Activated T-cell treated with anti-CD3 and anti-CD28 coated beads, Interleukin-2, amount 50 U/mL, for 48 hours (primary cell): ENCODE measurements at regions not wholly inside any gene's neighbourhood (a gene's known extent, or its start where the extent isn't known, plus 50 kb on each side); places are given as distances from the start of the nearest gene placed in this dataset.
"Not testable (repeated sequence)": the region's sequence is repeated elsewhere in the genome, so short reads cannot be mapped to it uniquely, and the experiment has no call there.

Source experiments
- DNase-seq, 2 experiments: peaks; one replicate each; pipeline ENCODE4 v3.0.0-alpha.2; 2020

DNA sequence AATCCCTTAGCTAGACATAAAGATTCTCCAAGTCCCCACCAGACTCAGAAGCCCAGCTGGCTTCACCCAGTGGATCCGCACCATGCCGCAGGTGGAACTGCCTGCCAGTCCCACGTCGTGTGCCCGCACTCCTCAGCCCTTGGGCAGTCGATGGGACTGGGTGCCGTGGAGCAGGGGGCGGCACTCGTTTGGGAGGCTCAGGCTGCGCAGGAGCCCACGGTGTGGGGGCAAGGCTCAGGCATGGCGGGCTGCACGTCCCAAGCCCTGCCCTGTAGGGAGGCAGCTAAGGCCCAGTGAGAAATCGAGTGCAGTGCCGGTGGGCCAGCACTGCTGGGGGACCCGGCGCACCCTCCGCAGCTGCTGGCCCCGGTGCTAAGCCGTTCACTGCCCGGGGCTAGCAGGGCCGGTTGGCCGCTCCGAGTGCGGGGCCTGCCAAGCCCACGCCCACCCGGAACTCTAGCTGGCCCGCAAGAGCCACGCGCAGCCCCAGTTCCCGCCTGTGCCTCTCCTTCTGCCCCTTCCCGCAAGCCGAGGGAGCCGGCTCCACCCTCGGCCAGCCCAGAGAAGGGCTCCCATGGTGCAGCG is 95.9 kb upstream of the DTNBP1 start:
- DNase-seq, result no peak

DNA sequence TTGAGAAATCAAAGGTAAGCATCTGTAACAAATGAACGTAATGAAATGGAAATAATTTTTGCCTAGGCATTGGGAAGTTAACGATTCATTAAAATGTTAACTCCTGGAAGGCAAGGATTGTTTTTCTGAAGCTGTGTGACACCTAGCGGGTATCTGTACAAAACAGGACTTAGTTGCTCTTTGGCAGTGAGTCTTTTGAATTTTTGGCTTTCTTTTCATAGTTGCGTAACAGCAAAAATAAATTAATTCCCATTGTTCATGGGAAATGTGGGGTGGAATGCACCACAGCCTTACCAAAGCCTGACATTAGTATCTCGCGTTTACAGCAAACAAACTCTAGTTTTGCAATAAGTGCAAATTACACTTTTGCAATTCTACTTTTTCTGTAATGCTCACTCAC is 92.7 kb upstream of the DTNBP1 start:
- DNase-seq, result no peak

DNA sequence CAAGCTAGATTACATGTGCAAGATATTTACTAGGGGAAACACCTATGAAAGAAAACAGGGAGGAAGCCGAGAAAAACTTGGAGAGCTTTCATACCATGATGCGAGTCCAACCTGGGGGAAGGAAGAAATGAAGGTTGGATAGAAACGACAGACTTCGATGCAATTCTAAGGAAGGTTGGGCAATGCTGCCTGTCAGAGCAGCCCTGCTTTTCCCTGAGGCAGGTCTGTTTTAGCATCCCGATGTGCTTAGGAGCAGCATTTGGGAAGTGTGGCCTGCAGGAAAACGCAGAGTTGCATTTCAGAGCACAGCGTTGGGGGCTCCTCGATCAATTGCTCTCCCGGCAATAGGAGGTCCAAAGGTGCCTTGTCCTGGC is 91.9 kb upstream of the DTNBP1 start:
- no peak for DNase-seq

DNA sequence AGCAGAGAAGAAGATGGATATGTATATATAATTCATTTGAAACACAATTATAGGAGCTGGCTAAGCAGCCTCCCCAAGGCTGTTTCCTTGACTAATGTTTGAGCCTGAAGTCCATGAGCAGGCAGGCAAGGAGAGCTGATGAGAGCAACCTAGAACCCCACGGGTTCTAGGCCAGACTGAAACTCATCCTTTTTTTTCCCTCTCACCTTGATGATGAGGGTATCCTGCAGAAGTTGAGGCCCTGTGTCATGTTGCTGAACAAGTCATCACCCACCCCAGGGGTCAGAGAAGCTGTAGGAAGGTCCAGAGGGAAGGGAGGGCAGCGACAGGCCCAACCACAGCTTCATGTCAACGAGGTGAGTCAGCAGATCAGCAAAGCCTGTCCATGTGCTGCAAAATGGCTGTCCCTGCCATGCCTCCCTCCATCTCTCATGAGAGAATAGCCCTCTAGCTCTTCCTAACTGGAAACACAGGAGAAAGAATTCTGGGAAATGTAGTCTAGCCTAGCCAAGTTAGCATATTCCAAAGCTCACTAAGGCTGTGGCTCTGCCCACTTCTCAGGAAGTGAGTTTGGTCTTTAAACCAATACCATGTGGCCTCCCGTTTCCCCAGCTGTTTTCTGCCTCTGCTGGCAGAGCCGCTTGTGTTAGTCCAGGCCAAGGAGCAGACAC is 91.3 kb upstream of the DTNBP1 start:
- no peak for DNase-seq

- no peak for DNase-seq
Measured at GRCh38 chr6:15752820-15753219, 90.0 kb upstream of the DTNBP1 start.

GRCh38 chr6:15751721-15752350 is 89.0 kb upstream of the DTNBP1 start:
- no peak for DNase-seq

GRCh38 chr6:15748341-15748740 is 85.5 kb upstream of the DTNBP1 start:
- DNase-seq, result no peak

- DNase-seq, result no peak
Measured at GRCh38 chr6:15747354-15747883, 84.6 kb upstream of the DTNBP1 start.

DNA sequence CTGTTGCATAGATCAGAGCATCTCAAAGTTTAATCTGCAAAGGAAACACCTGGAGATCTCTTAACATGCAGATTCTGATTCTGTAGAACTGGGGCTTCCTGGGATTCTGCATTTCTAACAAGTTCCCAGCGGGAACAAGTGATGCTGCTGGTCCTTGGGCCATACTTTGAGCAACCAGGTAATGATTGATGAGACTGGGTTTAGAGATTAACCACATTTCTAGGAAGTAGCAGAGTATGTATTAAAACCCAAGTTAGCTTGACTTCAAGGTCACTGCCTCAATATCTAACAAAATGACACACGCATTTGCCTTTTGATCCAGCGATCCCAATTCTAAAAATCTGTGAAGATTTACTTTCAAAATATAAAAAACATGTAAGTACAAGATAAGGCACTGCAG is 83.0 kb upstream of the DTNBP1 start:
- DNase-seq, result no peak

GRCh38 chr6:15744818-15745402 is 82.1 kb upstream of the DTNBP1 start:
- DNase-seq, result no peak

GRCh38 chr6:15742013-15742412 is 79.2 kb upstream of the DTNBP1 start:
- not testable (repeated sequence) for DNase-seq

- DNase-seq, result no peak
Measured at GRCh38 chr6:15741405-15741804, 78.6 kb upstream of the DTNBP1 start.

DNA sequence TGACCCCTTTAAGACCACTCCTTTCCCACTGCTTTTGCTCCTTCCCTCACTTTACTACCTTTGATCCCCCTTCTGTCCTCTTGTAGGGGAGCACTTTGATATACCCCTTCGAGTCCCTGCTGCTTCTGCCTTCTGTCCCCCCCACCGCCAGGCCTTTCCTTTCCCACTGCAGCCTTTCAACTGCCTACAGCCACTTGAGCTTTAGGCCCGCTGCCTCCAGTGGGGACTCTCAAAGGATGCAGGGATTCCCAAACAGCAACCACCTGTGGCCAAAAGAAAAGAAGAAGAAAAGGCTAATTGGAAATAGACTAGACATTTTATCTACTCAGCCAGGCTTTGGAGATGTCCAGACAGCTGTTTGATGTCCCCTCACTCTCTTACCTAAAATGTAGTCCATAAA is 77.0 kb upstream of the DTNBP1 start:
- DNase-seq, result no peak

DNA sequence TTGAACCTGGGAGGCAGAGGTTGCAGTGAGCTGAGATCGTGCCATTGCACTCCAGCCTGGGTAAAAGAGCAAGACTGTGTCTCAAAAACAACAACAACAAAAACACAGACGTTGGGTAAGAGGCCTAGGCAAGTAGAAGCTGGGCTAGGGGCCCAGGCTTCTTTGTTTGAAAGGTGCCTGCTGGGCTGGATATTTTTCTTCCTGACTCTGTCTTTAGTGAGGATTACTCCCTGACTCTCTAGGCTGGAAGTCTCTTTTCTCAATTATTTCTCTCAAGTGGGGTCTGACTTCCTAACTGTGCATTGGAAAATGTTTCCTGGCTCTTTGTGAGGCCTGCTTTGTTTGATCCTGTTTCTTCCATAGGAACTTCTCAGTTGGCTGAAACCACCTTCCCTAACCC is 76.5 kb upstream of the DTNBP1 start:
- no peak for DNase-seq

- not testable (repeated sequence) for DNase-seq
Measured at GRCh38 chr6:15738195-15738594, 75.4 kb upstream of the DTNBP1 start.

DNA sequence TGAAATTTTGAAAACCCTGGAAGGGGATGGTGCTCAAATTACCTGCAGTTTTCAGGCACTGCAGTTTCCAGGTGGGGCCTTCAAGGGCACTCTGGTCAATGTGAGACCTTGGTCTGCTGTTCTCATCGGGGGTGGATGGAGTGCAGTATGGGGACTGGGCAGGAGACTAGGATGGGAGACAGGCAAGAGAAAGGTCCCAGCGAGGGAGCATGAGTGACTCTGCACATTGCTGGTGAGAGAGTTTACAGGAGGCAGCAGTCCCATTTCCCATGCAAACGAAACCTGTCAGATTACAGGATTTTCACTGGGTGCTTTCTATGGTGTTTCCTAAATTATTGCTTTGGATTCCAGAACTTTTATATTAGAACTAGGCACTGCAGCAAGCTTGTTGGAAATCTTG is 73.5 kb upstream of the DTNBP1 start:
- DNase-seq, result no peak

DNA sequence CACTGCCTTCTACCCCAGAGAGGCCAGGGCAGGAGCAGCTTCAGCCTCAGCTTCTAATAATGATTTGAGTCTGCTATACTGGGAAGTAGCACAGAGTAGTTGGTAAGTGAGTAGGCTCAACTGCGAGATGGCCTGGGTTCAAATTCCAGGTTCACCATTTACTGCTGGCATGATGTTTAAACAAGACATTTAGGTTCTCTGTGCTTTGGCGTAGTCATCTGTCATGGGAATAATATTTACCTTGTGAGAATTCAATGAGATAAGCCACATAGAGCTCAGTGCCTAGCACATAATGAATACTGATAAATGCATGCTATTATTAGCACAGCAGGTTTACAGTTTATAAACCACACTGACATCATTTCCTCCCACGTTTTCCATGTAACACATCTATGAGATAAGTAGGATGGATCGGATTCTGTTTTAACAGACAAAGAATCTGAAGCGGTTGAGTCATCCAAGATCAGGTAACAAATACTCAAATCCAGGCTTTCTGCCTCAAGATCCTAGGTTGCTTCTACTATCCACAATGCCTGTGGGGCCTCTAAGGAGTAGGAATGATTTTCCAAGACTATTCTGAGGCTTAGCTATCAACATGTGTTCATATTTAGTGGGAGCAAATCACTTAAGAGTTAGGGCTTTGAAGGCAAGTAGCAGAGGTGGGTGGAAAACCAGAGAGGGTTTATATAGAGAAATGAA is 72.9 kb upstream of the DTNBP1 start:
- peak in 1 of 2 experiments; percentile 40 for DNase-seq

DNA sequence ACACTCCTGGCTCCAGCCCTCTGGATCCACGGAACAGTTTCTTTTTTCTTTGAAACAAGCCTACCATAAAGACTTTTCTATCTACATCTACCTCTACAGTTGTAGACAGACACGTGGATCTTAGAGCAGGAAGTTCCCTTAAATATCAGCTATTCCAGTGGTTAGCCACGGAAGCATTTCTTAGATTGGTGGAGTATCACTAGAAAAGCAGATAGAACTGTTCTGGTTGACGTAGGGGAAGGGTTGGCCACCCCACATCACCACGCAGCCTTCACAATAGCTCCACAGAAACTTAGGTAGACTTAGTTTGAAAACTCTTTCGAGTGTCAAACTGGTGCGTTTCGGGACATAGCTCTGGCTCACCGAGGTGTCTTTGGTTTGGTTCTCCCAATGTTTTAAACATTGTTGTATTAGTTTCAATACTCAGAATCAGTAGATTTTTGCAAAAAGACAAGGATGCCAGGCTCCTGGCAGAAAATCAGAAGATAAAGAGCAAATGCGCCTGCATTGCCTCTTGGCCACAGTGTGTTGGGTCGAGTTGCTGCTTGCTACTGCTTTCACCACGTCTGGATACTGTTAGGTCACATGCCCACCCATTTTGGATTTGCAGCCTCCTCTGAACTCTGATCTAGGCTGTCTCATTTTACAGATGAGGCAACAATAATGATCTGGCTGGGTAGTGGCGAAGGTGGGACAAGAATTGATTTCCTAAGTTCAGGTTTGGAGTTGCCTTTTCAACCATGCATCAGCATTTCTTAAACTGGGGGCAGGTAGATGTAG is 71.5 kb upstream of the DTNBP1 start:
- no peak for DNase-seq

DNA sequence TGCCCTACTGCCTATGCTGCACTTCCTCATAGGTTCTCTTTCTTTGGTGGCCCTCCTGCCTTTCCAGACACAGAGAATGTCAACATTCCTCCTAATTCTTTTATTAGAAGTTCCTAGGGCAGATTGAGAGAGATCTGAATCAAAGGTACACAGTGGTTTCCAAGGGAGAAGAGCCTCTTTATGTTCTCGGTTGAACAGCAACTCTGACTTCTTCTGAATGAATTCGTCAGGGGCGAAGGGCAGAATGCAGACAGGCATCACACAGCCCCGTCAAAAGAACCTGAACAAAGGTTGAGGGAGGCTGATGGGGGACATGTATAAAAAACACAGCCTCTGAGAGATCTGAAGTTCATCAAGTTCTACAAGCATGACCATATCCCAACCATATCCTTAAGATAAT is 68.1 kb upstream of the DTNBP1 start:
- DNase-seq, result no peak

- DNase-seq, result no peak
Measured at GRCh38 chr6:15730442-15730841, 67.6 kb upstream of the DTNBP1 start.

GRCh38 chr6:15722731-15723130 is 59.9 kb upstream of the DTNBP1 start:
- no peak for DNase-seq

DNA sequence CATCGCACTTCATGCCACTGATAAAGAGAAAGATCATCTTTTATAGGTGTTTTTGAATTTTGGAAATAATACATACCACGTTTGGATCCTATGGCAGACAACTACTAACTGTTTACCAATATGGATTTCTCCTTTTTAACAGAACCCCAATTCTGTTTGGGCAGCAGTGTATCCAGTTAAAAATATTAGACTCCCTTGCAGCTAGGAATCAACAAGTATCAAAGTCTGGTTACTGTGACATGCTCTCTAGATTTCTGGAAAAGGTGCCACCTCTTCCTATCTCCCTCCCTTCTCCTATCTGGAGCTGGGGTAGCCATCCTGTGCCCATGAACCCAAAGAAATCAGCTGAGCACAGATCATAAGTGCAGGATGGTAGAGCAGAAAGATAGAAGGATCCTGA is 54.1 kb upstream of the DTNBP1 start:
- DNase-seq, result no peak

DNA sequence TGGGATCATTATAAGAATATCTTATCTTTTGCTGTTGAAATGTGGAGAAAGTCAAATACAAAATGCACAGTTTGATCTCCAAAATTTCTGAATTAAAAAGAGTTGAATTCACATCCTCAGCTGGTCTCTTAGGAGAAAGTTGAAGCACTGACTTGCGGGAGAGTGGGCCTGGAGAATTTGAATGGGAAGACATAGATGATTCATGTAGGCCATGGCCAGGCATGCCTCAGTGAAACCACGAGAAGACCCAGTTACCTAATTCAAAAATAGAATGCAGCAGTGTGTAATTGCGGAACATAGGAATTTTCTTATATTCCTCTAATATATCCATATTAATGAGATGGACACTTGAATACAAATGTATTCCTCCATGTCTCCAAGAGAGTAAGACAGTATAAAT is 53.0 kb upstream of the DTNBP1 start:
- no peak for DNase-seq
